IMR-90 (cell line): ENCODE measurements at regions not wholly inside any gene's neighbourhood (a gene's known extent, or its start where the extent isn't known, plus 50 kb on each side); places are given as distances from the start of the nearest gene placed in this dataset.

Experiments
- CEBPB ChIP-seq: IDR thresholded peaks from 2 replicates; pipeline ENCODE4 v1.6.1; 2012; ENCODE audit warnings: low read depth, low read length, improper control_type of control experiment
- CTCF ChIP-seq: conservative IDR thresholded peaks from 2 replicates; pipeline ENCODE4 v1.5.1; 2012; ENCODE audit warnings: mild to moderate bottlenecking, low read depth, low read length, improper control_type of control experiment
- POLR2A ChIP-seq: IDR thresholded peaks from 2 replicates; pipeline ENCODE4 v1.6.1; 2012; ENCODE audit warnings: mild to moderate bottlenecking, low read depth, low read length

GRCh38 chr11:22082178-22082577 is 110.7 kb upstream of the ANO5 start:
- no peak for TF ChIP-seq POLR2A
- no peak for TF ChIP-seq CTCF
- TF ChIP-seq CEBPB, result no peak
